ENCODE measurements at regions not wholly inside any gene's neighbourhood (a gene's known extent, or its start where the extent isn't known, plus 50 kb on each side); places are given as distances from the start of the nearest gene placed in this dataset.

- no peak for DNase-seq (ENCODE audit: extremely low read depth in 1 of 2, low read depth in 1 of 2)
Observed at GRCh38 chr4:111982089-111982488, 163.2 kb upstream of the FAM241A start.

- no peak for DNase-seq (ENCODE audit: extremely low read depth in 1 of 2, low read depth in 1 of 2)
Observed at GRCh38 chr4:111984169-111984819, 161.0 kb upstream of the FAM241A start.

GRCh38 chr4:111985426-111985825 lies 159.8 kb upstream of the FAM241A start:
- DNase-seq (ENCODE audit: extremely low read depth in 1 of 2, low read depth in 1 of 2): no peak

- DNase-seq (ENCODE audit: extremely low read depth in 1 of 2, low read depth in 1 of 2): no peak
Observed at GRCh38 chr4:111986095-111986494, 159.2 kb upstream of the FAM241A start.

- no peak for DNase-seq (ENCODE audit: extremely low read depth in 1 of 2, low read depth in 1 of 2)
Observed at GRCh38 chr4:111988514-111988913, 156.7 kb upstream of the FAM241A start.

GRCh38 chr4:111989817-111990216 lies 155.4 kb upstream of the FAM241A start:
- DNase-seq (ENCODE audit: extremely low read depth in 1 of 2, low read depth in 1 of 2): no peak

- no peak for DNase-seq (ENCODE audit: extremely low read depth in 1 of 2, low read depth in 1 of 2)
Observed at GRCh38 chr4:111991163-111991562, 154.1 kb upstream of the FAM241A start.

- DNase-seq (ENCODE audit: extremely low read depth in 1 of 2, low read depth in 1 of 2): no peak
Observed at GRCh38 chr4:111991797-111992196, 153.5 kb upstream of the FAM241A start.

- no peak for DNase-seq (ENCODE audit: extremely low read depth in 1 of 2, low read depth in 1 of 2)
Observed at GRCh38 chr4:111992351-111993168, 152.7 kb upstream of the FAM241A start.

- DNase-seq (ENCODE audit: extremely low read depth in 1 of 2, low read depth in 1 of 2): no peak
Observed at GRCh38 chr4:111994392-111994791, 150.9 kb upstream of the FAM241A start.

GRCh38 chr4:111997785-111998184 lies 147.5 kb upstream of the FAM241A start:
- no peak for DNase-seq (ENCODE audit: extremely low read depth in 1 of 2, low read depth in 1 of 2)

- no peak for DNase-seq (ENCODE audit: extremely low read depth in 1 of 2, low read depth in 1 of 2)
Observed at GRCh38 chr4:111999801-112000200, 145.5 kb upstream of the FAM241A start.

- no peak for DNase-seq (ENCODE audit: extremely low read depth in 1 of 2, low read depth in 1 of 2)
Observed at GRCh38 chr4:112001041-112001440, 144.2 kb upstream of the FAM241A start.

GRCh38 chr4:112002248-112002661 lies 143.0 kb upstream of the FAM241A start:
- DNase-seq (ENCODE audit: extremely low read depth in 1 of 2, low read depth in 1 of 2): no peak

GRCh38 chr4:112003231-112003907 lies 141.9 kb upstream of the FAM241A start:
- no peak for DNase-seq (ENCODE audit: extremely low read depth in 1 of 2, low read depth in 1 of 2)

- DNase-seq (ENCODE audit: extremely low read depth in 1 of 2, low read depth in 1 of 2): no peak
Observed at GRCh38 chr4:112005027-112005426, 140.2 kb upstream of the FAM241A start.

GRCh38 chr4:112007391-112007790 lies 137.9 kb upstream of the FAM241A start:
- DNase-seq (ENCODE audit: extremely low read depth in 1 of 2, low read depth in 1 of 2): no peak

GRCh38 chr4:112015960-112016359 lies 129.3 kb upstream of the FAM241A start:
- DNase-seq (ENCODE audit: extremely low read depth in 1 of 2, low read depth in 1 of 2): no peak

GRCh38 chr4:112023402-112023950 lies 121.8 kb upstream of the FAM241A start:
- DNase-seq (ENCODE audit: extremely low read depth in 1 of 2, low read depth in 1 of 2): no peak

- no peak for DNase-seq (ENCODE audit: extremely low read depth in 1 of 2, low read depth in 1 of 2)
Observed at GRCh38 chr4:112026058-112026457, 119.2 kb upstream of the FAM241A start.

- DNase-seq (ENCODE audit: extremely low read depth in 1 of 2, low read depth in 1 of 2): no peak
Observed at GRCh38 chr4:112029771-112030171, 115.5 kb upstream of the FAM241A start.

Measured in stimulated activated CD8-positive, alpha-beta memory T cell treated with anti-CD3 and anti-CD28 coated beads, Interleukin-7, amount 100 ng/mL, for 48 hours (primary cell).